Stimulated activated CD4-positive, alpha-beta T cell treated with anti-CD3 and anti-CD28 coated beads, Interleukin-2, amount 100 ng/mL, for 48 hours (primary cell): ENCODE measurements at regions not wholly inside any gene's neighbourhood (a gene's known extent, or its start where the extent isn't known, plus 50 kb on each side); places are given as distances from the start of the nearest gene placed in this dataset.
"Not testable (repeated sequence)": the region's sequence is repeated elsewhere in the genome, so short reads cannot be mapped to it uniquely, and the experiment has no call there.

Experiments used
- DNase-seq, 2 donors: peaks; one replicate each; pipeline ENCODE4 v3.0.0-alpha.2; 2020

- DNase-seq, result no peak
Observed at GRCh38 chr16:77488652-77489051, 53.8 kb upstream of the ADAMTS18 start.

GRCh38 chr16:77491091-77491490 lies 56.3 kb upstream of the ADAMTS18 start:
- no peak for DNase-seq

GRCh38 chr16:77496934-77497333 lies 62.1 kb upstream of the ADAMTS18 start:
- DNase-seq, result no peak

GRCh38 chr16:77499373-77500285 lies 64.8 kb upstream of the ADAMTS18 start:
- no peak for DNase-seq

GRCh38 chr16:77500286-77500598 lies 65.4 kb upstream of the ADAMTS18 start:
- DNase-seq, result no peak

- no peak for DNase-seq
Observed at GRCh38 chr16:77500934-77501664, 66.3 kb upstream of the ADAMTS18 start.

- no peak for DNase-seq
Observed at GRCh38 chr16:77502448-77502847, 67.6 kb upstream of the ADAMTS18 start.

GRCh38 chr16:77506492-77506891 lies 71.7 kb upstream of the ADAMTS18 start:
- DNase-seq, result not testable (repeated sequence)

- DNase-seq, result no peak
Observed at GRCh38 chr16:77509051-77509450, 74.2 kb upstream of the ADAMTS18 start.

GRCh38 chr16:77509796-77510195 lies 75.0 kb upstream of the ADAMTS18 start:
- no peak for DNase-seq

- no peak for DNase-seq
Observed at GRCh38 chr16:77511053-77511452, 76.2 kb upstream of the ADAMTS18 start.

GRCh38 chr16:77514500-77515220 lies 79.8 kb upstream of the ADAMTS18 start:
- no peak for DNase-seq

- not testable (repeated sequence) for DNase-seq
Observed at GRCh38 chr16:77525226-77525625, 90.4 kb upstream of the ADAMTS18 start.

- no peak for DNase-seq
Observed at GRCh38 chr16:77531752-77532151, 96.9 kb upstream of the ADAMTS18 start.

GRCh38 chr16:77536809-77537208 lies 102.0 kb upstream of the ADAMTS18 start:
- DNase-seq, result no peak

GRCh38 chr16:77539421-77540034 lies 104.7 kb upstream of the ADAMTS18 start:
- DNase-seq, result no peak

GRCh38 chr16:77540646-77541045 lies 105.8 kb upstream of the ADAMTS18 start:
- no peak for DNase-seq

GRCh38 chr16:77541165-77541564 lies 106.3 kb upstream of the ADAMTS18 start:
- no peak for DNase-seq

- no peak for DNase-seq
Observed at GRCh38 chr16:77548151-77548550, 113.3 kb upstream of the ADAMTS18 start.

- DNase-seq, result no peak
Observed at GRCh38 chr16:77548766-77549165, 113.9 kb upstream of the ADAMTS18 start.

GRCh38 chr16:77549876-77550275 lies 115.0 kb upstream of the ADAMTS18 start:
- no peak for DNase-seq

- no peak for DNase-seq
Observed at GRCh38 chr16:77551357-77551756, 116.5 kb upstream of the ADAMTS18 start.

GRCh38 chr16:77553130-77553529 lies 118.3 kb upstream of the ADAMTS18 start:
- no peak for DNase-seq
